ENCODE measurements at regions not wholly inside any gene's neighbourhood (a gene's known extent, or its start where the extent isn't known, plus 50 kb on each side); places are given as distances from the start of the nearest gene placed in this dataset.

DNA sequence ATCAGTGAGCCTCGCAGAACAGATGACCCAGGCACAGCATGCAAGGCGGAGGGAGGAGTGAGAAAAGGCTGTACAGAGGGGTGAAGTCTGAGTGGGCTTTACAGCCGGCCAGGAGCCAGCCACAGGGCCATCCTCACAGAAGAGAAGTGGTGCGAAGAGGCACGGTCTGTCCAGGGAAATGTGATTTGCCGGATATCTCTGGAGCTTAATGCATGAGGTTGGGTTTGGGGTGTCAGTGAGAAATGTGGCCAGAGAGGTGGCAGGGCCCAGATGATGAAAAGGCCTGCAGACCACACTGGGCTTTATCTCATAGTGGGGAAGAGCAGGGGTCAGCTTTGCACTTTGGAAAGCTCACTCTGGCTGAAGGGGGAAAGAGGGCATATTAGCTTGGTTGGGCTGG lies 255.2 kb downstream of the BUD13 start:
- CTCF ChIA-PET = no interaction called here
- TF ChIP-seq, protein P1, sequence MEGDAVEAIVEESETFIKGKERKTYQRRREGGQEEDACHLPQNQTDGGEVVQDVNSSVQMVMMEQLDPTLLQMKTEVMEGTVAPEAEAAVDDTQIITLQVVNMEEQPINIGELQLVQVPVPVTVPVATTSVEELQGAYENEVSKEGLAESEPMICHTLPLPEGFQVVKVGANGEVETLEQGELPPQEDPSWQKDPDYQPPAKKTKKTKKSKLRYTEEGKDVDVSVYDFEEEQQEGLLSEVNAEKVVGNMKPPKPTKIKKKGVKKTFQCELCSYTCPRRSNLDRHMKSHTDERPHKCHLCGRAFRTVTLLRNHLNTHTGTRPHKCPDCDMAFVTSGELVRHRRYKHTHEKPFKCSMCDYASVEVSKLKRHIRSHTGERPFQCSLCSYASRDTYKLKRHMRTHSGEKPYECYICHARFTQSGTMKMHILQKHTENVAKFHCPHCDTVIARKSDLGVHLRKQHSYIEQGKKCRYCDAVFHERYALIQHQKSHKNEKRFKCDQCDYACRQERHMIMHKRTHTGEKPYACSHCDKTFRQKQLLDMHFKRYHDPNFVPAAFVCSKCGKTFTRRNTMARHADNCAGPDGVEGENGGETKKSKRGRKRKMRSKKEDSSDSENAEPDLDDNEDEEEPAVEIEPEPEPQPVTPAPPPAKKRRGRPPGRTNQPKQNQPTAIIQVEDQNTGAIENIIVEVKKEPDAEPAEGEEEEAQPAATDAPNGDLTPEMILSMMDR (conservative IDR thresholded peaks at IDR 0.05; ENCODE audit: low read depth) = no peak
- no peak overlapping the region for H3K27ac ChIP-seq
- POLR2A ChIA-PET (ENCODE audit: low non-redundant PET) = no interaction called here
- no peak for DNase-seq (ENCODE audit: low spot score)

DNA sequence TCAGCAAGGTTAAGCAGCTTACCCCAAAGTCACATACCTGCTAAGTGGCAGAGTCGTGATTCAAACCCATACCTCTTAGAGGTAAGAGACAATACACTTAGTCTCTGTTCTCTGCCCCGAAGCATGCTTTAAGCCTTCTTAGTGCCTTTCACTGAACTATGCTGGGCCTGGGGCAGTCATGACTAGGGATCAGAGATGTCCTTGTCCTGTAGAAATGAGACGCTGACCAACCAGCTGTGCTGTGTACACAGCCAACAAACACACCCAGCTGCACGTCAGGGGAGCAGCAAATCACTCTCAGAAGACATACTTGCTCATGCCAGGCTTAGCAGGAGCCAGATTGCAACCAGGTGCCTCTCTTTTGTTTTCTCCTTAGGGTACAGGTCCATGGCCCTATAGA lies 255.7 kb downstream of the BUD13 start:
- ChIA-PET POLR2A (ENCODE audit: low non-redundant PET) (no interaction called here), CTCF (no interaction called here)
- TF ChIP-seq, protein P1 (conservative IDR thresholded peaks at IDR 0.05; ENCODE audit: low read depth) = no peak
- no peak for DNase-seq (ENCODE audit: low spot score)
- H3K27ac ChIP-seq = no peak overlapping the region

DNA sequence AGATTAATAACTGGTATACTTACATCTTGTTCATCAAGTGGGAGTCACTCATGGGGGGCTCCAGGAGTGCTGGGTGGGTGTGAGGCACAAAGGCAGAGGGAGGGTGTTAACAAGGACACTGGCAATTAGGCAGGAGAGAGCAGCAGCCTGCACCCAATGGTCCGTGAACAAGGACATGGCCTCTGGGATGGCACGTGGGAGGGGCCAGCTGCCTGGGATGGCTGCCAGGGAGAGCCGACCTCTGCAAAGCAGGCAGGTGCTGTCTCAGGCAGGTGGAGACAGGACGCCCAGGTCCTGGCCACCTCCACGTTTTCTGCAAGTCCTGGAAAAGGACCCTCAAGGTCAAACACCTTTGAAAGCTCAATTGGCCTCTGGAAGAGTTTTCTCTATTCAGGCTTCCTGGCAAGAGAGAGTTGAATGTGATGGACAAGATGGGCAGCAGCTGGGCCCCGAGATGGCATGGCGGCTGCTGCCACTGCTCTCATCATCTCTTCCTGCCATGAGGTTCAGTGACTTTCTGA lies 257.1 kb downstream of the BUD13 start:
- DNase-seq (ENCODE audit: low spot score) = no peak
- ChIA-PET CTCF (interaction anchor here (0.8 kb wide), 1 partner anchor 126 kb away, joined by 3 read pairs; no protein-coding TSS in a partner anchor), POLR2A (ENCODE audit: low non-redundant PET) (no interaction called here)

DNA sequence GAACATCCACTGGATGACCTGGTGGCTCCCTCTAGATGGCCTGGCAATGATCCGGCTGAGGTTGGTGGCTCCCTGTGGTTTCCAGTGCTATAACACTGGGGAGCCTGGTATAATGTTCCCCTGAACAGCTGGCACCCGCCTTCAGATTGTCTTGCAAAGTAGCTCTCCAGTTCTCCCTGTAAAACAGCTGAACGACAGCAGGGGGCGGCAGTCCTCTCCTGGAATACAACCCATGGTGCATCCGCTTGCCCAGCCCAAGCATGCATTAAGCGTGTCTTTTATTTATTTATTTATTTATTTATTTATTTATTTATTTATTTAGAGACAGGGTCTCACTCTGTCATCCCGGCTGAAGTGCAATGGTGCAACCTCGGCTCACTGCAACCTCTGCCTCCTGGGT lies 258.9 kb downstream of the BUD13 start:
- TF ChIP-seq, protein P1 (conservative IDR thresholded peaks at IDR 0.05; ENCODE audit: low read depth) = no peak
- POLR2A ChIA-PET (ENCODE audit: low non-redundant PET) = no interaction called here
- CTCF ChIA-PET = interaction anchor here (1.8 kb wide), 1 partner anchor 128 kb away, joined by 5 read pairs; no protein-coding TSS in a partner anchor
- no peak for DNase-seq (ENCODE audit: low spot score)
- no peak overlapping the region for H3K27ac ChIP-seq

More for the DNA sequence above, 257.1 kb downstream of the BUD13 start:
- no peak overlapping the region for H3K27ac ChIP-seq
- TF ChIP-seq, protein P1 (conservative IDR thresholded peaks at IDR 0.05; ENCODE audit: low read depth) = no peak

DNA sequence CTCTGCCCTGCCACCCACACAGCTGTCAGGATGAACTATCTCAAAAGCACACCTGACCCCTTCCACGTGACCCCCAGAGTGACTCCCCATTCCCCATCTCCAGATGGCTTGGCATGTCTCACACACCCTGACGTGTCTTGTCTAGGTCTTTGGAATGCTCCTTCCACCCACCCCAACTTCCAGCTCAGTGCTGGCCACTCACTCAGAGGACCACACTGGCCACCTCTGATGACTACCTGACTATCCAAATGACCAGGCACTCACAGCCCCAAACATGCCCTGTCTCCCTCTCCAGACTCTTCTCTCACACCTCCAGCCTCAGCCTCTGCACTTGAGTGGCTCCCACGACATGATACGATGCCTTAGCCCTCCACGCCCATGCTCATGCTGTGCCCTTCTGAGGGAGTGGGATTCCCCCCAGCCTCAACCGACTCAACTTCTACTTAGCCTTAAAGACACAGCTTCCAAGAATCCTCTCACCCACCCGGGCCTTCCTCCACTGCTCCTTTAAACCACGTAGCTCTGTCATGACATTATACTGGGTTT lies 259.4 kb downstream of the BUD13 start:
- H3K27ac ChIP-seq = no peak overlapping the region
- CTCF ChIA-PET = interaction anchor here (1.8 kb wide), 1 partner anchor 128 kb away, joined by 5 read pairs; no protein-coding TSS in a partner anchor
- DNase-seq (ENCODE audit: low spot score) = no peak
- POLR2A ChIA-PET (ENCODE audit: low non-redundant PET) = no interaction called here
- TF ChIP-seq, protein P1 (conservative IDR thresholded peaks at IDR 0.05; ENCODE audit: low read depth) = no peak

DNA sequence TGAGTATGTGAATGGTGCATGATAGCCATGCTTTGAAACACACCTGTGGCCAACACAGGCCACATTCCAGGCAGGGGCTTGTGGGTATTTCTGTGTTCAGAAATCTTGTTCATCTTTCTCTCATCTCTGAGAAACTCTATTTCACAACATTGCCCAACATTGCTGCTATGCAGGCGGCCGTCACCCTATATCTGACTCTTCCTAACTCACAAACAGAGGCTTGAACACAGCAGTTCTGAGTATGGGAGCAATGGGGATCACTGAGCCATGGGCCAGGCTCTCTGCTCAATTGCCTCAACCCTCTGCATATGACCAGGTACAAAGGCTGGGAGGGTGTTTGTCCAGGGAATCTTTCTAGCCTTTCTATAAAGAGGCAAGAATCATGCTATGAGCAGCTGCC lies 259.9 kb downstream of the BUD13 start:
- no peak overlapping the region for H3K27ac ChIP-seq
- POLR2A ChIA-PET (ENCODE audit: low non-redundant PET) = no interaction called here
- TF ChIP-seq, protein P1 (conservative IDR thresholded peaks at IDR 0.05; ENCODE audit: low read depth) = no peak
- DNase-seq (ENCODE audit: low spot score) = no peak
- CTCF ChIA-PET = no interaction called here
